IPS-18a (cell line): ENCODE measurements at regions not wholly inside any gene's neighbourhood (a gene's known extent, or its start where the extent isn't known, plus 50 kb on each side); places are given as distances from the start of the nearest gene placed in this dataset.

Experiments used
- H3K27ac ChIP-seq: one replicate; pipeline ENCODE4 v1.5.1; 2013; ENCODE audit warnings: low read length
- H3K27me3 ChIP-seq: one replicate; pipeline ENCODE4 v1.6.1; 2013; ENCODE audit warnings: mild to moderate bottlenecking, low read length; ENCODE audit not compliant: control insufficient read depth, insufficient read depth
- H3K36me3 ChIP-seq: one replicate; pipeline ENCODE4 v1.6.1; 2013; ENCODE audit warnings: low read depth, low read length; ENCODE audit not compliant: control insufficient read depth
- H3K4me1 ChIP-seq: one replicate; pipeline ENCODE4 v1.6.1; 2013; ENCODE audit warnings: low read depth, low read length; ENCODE audit not compliant: control insufficient read depth
- H3K4me3 ChIP-seq: one replicate; pipeline ENCODE4 v1.5.1; 2013; ENCODE audit warnings: low read length
- H3K9ac ChIP-seq: one replicate; pipeline ENCODE4 v1.6.1; 2013; ENCODE audit warnings: mild to moderate bottlenecking, low read length, moderate library complexity
- H3K9me3 ChIP-seq: one replicate; pipeline ENCODE4 v1.6.1; 2013; ENCODE audit warnings: low read depth, low read length; ENCODE audit not compliant: control insufficient read depth

- Histone ChIP-seq H3K36me3 (no peaks in the 10 kb centered on the region), H3K4me1 (no peaks in the 10 kb centered on the region), H3K4me3 (no peak overlapping the region), H3K9me3 (no peaks in the 10 kb centered on the region), H3K27ac (no peak overlapping the region), H3K27me3 (no peaks in the 10 kb centered on the region), H3K9ac (no peak overlapping the region)
Observed at GRCh38 chr10:65719790-65720189, 1206.0 kb upstream of the LRRTM3 start.

GRCh38 chr10:65720901-65721300 lies 1204.9 kb upstream of the LRRTM3 start:
- Histone ChIP-seq H3K27ac (no peak overlapping the region), H3K9me3 (no peaks in the 10 kb centered on the region), H3K4me3 (no peak overlapping the region), H3K9ac (no peak overlapping the region), H3K27me3 (no peaks in the 10 kb centered on the region), H3K4me1 (no peaks in the 10 kb centered on the region), H3K36me3 (no peaks in the 10 kb centered on the region)

DNA sequence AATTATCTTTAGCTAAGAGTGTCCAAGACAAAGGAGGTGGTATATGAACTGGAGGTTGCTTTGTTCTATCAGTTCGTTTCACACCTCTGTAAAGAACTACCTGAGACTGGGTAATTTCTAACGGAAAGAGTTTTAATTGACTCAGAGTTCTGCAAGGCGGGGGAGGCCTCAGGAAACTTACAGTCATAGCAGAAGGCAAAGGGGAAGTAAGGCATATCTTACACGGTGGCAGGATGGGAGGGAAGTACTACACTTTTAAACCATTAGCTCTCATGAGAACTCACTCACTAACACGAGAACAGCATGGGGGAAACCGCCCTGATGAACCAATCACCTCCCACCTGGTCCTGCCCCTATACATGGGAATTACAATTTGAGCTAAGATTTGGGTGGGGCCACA lies 1202.3 kb upstream of the LRRTM3 start:
- Histone ChIP-seq H3K27me3 (no peaks in the 10 kb centered on the region), H3K27ac (no peak overlapping the region), H3K4me3 (no peak overlapping the region), H3K36me3 (no peaks in the 10 kb centered on the region), H3K9me3 (no peaks in the 10 kb centered on the region), H3K9ac (no peak overlapping the region), H3K4me1 (no peaks in the 10 kb centered on the region)

- Histone ChIP-seq H3K27ac (no peak overlapping the region), H3K4me1 (no peaks in the 10 kb centered on the region), H3K9ac (no peak overlapping the region), H3K36me3 (no peaks in the 10 kb centered on the region), H3K27me3 (no peaks in the 10 kb centered on the region), H3K4me3 (no peak overlapping the region), H3K9me3 (no peaks in the 10 kb centered on the region)
Observed at GRCh38 chr10:65735382-65735781, 1190.5 kb upstream of the LRRTM3 start.

DNA sequence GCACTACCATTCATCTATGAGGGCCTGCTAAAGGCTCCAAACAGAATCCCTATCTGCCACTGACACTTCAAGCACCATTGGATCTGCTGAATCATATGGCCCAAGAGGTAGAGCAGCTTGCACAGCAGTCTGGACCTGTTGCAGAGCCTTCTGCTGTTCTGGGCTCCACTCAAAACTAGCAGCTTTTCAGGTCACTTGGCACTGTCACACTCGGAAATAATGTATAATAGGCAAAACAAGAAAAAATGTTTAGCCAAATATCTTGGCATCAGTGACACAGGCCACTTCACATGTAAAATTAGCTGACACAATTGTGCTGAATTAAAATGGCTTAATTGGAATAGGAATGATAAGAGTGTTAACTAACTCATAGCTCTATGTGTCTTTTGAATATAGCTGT lies 1182.9 kb upstream of the LRRTM3 start:
- Histone ChIP-seq H3K4me3 (no peak overlapping the region), H3K4me1 (no peaks in the 10 kb centered on the region), H3K36me3 (no peaks in the 10 kb centered on the region), H3K27me3 (no peaks in the 10 kb centered on the region), H3K27ac (no peak overlapping the region), H3K9ac (no peak overlapping the region), H3K9me3 (no peaks in the 10 kb centered on the region)

DNA sequence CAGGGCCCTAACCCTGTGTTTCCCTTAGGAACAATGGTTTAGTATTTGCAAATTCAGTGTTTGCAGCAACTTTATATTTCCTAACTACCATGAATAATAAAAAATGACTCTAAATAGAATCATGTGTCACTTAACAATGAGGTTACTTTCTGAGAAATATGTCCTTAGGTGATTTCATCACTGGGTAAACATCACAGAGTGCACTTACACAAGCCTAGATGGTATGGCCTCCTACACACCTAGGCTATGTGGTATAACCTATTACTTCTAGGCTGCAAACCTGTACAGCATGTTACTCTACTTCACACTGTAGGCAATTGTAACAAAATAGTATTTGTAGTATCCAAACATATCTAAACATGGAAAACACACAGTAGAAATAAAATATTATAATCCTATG lies 1174.6 kb upstream of the LRRTM3 start:
- H3K9me3 ChIP-seq, result no peaks in the 10 kb centered on the region

GRCh38 chr10:65751896-65752295 lies 1173.9 kb upstream of the LRRTM3 start:
- H3K9me3 ChIP-seq, result no peaks in the 10 kb centered on the region

More for the DNA sequence above, 1174.6 kb upstream of the LRRTM3 start:
- no peak overlapping the region for H3K9ac ChIP-seq
- no peaks in the 10 kb centered on the region for H3K4me1 ChIP-seq
- no peaks in the 10 kb centered on the region for H3K36me3 ChIP-seq
- no peaks in the 10 kb centered on the region for H3K27me3 ChIP-seq
- no peak overlapping the region for H3K4me3 ChIP-seq
- no peak overlapping the region for H3K27ac ChIP-seq

GRCh38 chr10:65753532-65753931 lies 1172.3 kb upstream of the LRRTM3 start:
- Histone ChIP-seq H3K9me3 (no peaks in the 10 kb centered on the region), H3K27me3 (no peaks in the 10 kb centered on the region), H3K4me3 (no peak overlapping the region), H3K9ac (no peak overlapping the region), H3K27ac (no peak overlapping the region), H3K4me1 (no peaks in the 10 kb centered on the region), H3K36me3 (no peaks in the 10 kb centered on the region)

More at GRCh38 chr10:65751896-65752295, 1173.9 kb upstream of the LRRTM3 start:
- H3K36me3 ChIP-seq, result no peaks in the 10 kb centered on the region
- no peak overlapping the region for H3K9ac ChIP-seq
- no peaks in the 10 kb centered on the region for H3K4me1 ChIP-seq
- no peak overlapping the region for H3K27ac ChIP-seq
- H3K4me3 ChIP-seq, result no peak overlapping the region
- H3K27me3 ChIP-seq, result no peaks in the 10 kb centered on the region

GRCh38 chr10:65754112-65754511 lies 1171.7 kb upstream of the LRRTM3 start:
- no peaks in the 10 kb centered on the region for H3K36me3 ChIP-seq
- no peak overlapping the region for H3K27ac ChIP-seq
- no peaks in the 10 kb centered on the region for H3K4me1 ChIP-seq
- H3K4me3 ChIP-seq, result no peak overlapping the region
- H3K9ac ChIP-seq, result no peak overlapping the region
- no peaks in the 10 kb centered on the region for H3K27me3 ChIP-seq
- no peaks in the 10 kb centered on the region for H3K9me3 ChIP-seq

DNA sequence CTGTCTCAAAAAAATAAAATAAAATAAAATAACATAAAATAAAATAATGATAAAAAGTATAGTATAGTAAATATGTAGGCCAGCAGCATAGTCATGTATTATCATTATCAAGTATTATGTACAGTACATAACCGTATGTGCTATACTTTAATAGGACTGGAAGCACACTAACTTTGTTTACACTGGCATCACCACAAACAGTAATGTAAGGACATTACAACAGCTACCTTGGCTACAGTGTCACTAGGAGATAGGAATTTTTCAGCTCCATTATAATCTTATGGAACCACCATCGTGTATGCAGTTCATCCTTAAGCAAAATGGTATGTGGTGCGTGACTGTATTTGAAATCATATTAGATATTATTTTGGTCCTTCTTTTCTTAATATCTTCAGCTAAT lies 1163.5 kb upstream of the LRRTM3 start:
- H3K9ac ChIP-seq, result no peak overlapping the region
- no peaks in the 10 kb centered on the region for H3K4me1 ChIP-seq
- H3K27me3 ChIP-seq, result no peaks in the 10 kb centered on the region
- no peak overlapping the region for H3K4me3 ChIP-seq
- no peaks in the 10 kb centered on the region for H3K36me3 ChIP-seq
- H3K9me3 ChIP-seq, result no peaks in the 10 kb centered on the region
- H3K27ac ChIP-seq, result no peak overlapping the region

- no peak overlapping the region for H3K27ac ChIP-seq
- H3K27me3 ChIP-seq, result no peaks in the 10 kb centered on the region
- no peak overlapping the region for H3K9ac ChIP-seq
- H3K4me3 ChIP-seq, result no peak overlapping the region
- H3K36me3 ChIP-seq, result no peaks in the 10 kb centered on the region
- H3K9me3 ChIP-seq, result no peaks in the 10 kb centered on the region
- no peaks in the 10 kb centered on the region for H3K4me1 ChIP-seq
Observed at GRCh38 chr10:65765006-65765541, 1160.8 kb upstream of the LRRTM3 start.

- Histone ChIP-seq H3K9me3 (no peaks in the 10 kb centered on the region), H3K36me3 (no peaks in the 10 kb centered on the region), H3K27ac (no peak overlapping the region), H3K27me3 (no peaks in the 10 kb centered on the region), H3K9ac (no peak overlapping the region), H3K4me1 (no peaks in the 10 kb centered on the region), H3K4me3 (no peak overlapping the region)
Observed at GRCh38 chr10:65769828-65770227, 1156.0 kb upstream of the LRRTM3 start.
